ENCODE measurements at regions not wholly inside any gene's neighbourhood (a gene's known extent, or its start where the extent isn't known, plus 50 kb on each side); places are given as distances from the start of the nearest gene placed in this dataset.

DNA sequence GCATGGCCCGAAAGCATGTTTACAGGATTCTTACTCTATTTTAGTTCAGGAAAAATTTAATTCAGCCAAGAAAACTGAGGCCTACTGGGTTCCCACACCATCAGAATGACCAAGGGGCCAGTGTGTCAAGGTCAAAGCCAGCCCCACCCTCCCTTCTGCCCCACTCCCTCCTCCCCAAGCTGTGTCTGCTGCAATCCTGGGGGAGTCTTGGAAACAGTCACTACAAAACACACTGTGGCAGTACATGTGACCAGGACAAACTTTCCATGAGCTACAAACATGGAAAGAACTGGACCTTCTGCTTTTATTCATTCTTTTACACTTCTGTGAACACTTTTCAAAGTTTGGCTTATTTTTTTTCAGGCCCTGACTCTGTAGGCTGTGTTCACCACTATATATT, 1228.8 kb upstream of the TMEM132C start:
- H3K36me3 ChIP-seq (ENCODE audit: control insufficient read depth, insufficient read depth, low read length), result no peaks in the 10 kb centered on the region
- TF ChIP-seq, protein P1, sequence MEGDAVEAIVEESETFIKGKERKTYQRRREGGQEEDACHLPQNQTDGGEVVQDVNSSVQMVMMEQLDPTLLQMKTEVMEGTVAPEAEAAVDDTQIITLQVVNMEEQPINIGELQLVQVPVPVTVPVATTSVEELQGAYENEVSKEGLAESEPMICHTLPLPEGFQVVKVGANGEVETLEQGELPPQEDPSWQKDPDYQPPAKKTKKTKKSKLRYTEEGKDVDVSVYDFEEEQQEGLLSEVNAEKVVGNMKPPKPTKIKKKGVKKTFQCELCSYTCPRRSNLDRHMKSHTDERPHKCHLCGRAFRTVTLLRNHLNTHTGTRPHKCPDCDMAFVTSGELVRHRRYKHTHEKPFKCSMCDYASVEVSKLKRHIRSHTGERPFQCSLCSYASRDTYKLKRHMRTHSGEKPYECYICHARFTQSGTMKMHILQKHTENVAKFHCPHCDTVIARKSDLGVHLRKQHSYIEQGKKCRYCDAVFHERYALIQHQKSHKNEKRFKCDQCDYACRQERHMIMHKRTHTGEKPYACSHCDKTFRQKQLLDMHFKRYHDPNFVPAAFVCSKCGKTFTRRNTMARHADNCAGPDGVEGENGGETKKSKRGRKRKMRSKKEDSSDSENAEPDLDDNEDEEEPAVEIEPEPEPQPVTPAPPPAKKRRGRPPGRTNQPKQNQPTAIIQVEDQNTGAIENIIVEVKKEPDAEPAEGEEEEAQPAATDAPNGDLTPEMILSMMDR (IDR thresholded peaks at IDR 0.05; ENCODE audit: insufficient read depth, low read length, poor library complexity, severe bottlenecking), result no peak
- DNase-seq (ENCODE audit: extremely low read depth, insufficient read length), result no peak

DNA sequence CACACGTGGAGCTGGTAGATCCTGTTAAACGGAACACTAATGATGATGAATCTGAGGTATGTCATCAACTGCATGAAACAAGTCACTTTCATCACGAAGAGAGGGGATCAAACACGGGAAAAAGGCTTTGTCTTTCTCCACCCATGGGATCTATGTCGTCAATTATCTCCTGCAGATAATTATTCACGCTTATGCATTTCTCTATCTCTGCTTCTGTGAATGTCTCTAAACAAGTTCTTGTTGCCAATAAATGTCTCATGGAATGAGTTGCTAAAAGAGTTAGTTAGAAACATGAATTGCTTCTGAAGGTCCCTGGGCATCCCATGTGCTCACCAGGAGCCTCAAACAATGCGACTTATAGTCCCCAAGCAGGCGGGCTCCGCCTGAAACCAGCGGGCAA, 1228.2 kb upstream of the TMEM132C start:
- no peaks in the 10 kb centered on the region for H3K27me3 ChIP-seq (replicated peaks; ENCODE audit: control insufficient read depth, insufficient read depth, low read length)
- no peak for DNase-seq (ENCODE audit: extremely low read depth, insufficient read length)
- H3K4me3 ChIP-seq (replicated peaks; ENCODE audit: low read depth, low read length), result no peak overlapping the region

More for the DNA sequence above, 1228.8 kb upstream of the TMEM132C start:
- H3K4me3 ChIP-seq (replicated peaks; ENCODE audit: low read depth, low read length), result no peak overlapping the region
- H3K27me3 ChIP-seq (replicated peaks; ENCODE audit: control insufficient read depth, insufficient read depth, low read length), result no peaks in the 10 kb centered on the region

DNA sequence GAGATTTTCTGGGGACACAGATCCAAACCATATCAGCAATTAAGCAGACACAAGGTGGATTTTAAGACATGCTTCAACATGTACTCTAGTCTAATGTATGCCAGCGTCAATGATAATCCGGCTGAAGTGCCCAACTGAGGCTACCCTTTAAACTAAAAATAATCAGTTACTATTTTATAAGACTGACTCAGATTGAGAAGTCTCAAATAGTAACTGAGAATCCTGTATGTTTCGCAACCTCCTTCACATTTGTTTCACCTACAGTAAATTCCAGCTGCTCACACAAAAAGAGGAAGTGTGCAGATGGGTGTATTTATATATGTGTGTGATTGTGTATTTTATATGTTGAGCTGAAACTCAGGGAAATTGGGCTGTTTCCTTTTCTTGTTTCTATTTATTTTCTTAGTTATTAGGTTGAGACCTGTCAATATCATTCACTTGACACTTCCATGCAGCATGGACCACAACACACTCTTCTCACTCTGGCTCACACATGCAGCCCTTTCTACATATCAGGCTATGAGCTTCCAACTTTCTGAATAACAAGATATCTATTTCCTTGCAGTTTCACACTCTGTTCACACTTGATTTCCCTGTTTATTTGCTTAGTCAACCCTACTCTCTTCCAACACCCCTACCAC, 1224.9 kb upstream of the TMEM132C start:
- peak; percentile 60 for DNase-seq (ENCODE audit: extremely low read depth, insufficient read length)
- H3K27me3 ChIP-seq (replicated peaks; ENCODE audit: control insufficient read depth, insufficient read depth, low read length), result no peaks in the 10 kb centered on the region
- TF ChIP-seq, protein P1 (IDR thresholded peaks at IDR 0.05; ENCODE audit: insufficient read depth, low read length, poor library complexity, severe bottlenecking), result no peak
- H3K36me3 ChIP-seq (ENCODE audit: control insufficient read depth, insufficient read depth, low read length), result no peaks in the 10 kb centered on the region
- no peak overlapping the region for H3K4me3 ChIP-seq (replicated peaks; ENCODE audit: low read depth, low read length)

More for the DNA sequence above, 1228.2 kb upstream of the TMEM132C start:
- H3K36me3 ChIP-seq (ENCODE audit: control insufficient read depth, insufficient read depth, low read length), result no peaks in the 10 kb centered on the region
- TF ChIP-seq, protein P1 (IDR thresholded peaks at IDR 0.05; ENCODE audit: insufficient read depth, low read length, poor library complexity, severe bottlenecking), result no peak

DNA sequence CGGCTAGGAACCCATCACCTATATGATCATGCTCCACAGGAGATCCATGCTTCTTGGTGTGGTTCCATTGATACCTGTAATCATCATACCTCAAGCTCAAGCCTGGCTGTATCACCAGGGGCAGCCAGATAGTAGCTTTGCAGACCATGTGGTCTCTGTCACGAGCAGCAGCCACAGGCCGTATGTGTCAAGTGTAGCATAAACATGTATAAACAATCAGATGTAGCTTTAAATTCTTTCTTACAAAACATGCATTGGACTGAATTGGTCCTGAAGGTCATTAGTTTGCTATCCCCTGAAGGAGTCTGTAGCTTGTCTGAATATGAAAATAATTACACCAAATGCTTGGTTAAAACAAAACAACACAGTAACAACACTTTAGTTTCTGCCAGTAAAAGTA, 1223.2 kb upstream of the TMEM132C start:
- no peaks in the 10 kb centered on the region for H3K27me3 ChIP-seq (replicated peaks; ENCODE audit: control insufficient read depth, insufficient read depth, low read length)
- H3K36me3 ChIP-seq (ENCODE audit: control insufficient read depth, insufficient read depth, low read length), result no peaks in the 10 kb centered on the region
- DNase-seq (ENCODE audit: extremely low read depth, insufficient read length), result no peak
- TF ChIP-seq, protein P1 (IDR thresholded peaks at IDR 0.05; ENCODE audit: insufficient read depth, low read length, poor library complexity, severe bottlenecking), result no peak
- no peak overlapping the region for H3K4me3 ChIP-seq (replicated peaks; ENCODE audit: low read depth, low read length)

DNA sequence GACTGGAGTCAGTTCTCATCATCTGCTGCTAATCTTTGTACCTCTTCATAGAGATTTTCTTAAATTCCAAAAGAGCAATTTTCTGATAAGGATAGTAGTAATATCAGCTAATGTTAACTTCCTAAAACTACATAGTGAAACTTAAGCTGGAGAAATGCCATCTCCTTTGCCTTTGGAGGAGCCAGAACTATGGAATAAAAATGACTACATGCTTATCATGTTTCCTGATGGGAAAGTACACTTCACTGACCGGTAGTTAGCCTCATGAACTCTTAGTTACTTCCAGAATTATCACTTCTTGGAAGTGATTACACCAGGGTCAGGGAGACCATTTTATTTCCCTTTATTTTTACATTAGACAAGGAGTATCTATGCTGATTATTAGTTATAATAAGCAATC, 1222.1 kb upstream of the TMEM132C start:
- no peaks in the 10 kb centered on the region for H3K36me3 ChIP-seq (ENCODE audit: control insufficient read depth, insufficient read depth, low read length)
- H3K27me3 ChIP-seq (replicated peaks; ENCODE audit: control insufficient read depth, insufficient read depth, low read length), result no peaks in the 10 kb centered on the region
- TF ChIP-seq, protein P1 (IDR thresholded peaks at IDR 0.05; ENCODE audit: insufficient read depth, low read length, poor library complexity, severe bottlenecking), result no peak
- no peak for DNase-seq (ENCODE audit: extremely low read depth, insufficient read length)
- no peak overlapping the region for H3K4me3 ChIP-seq (replicated peaks; ENCODE audit: low read depth, low read length)

DNA sequence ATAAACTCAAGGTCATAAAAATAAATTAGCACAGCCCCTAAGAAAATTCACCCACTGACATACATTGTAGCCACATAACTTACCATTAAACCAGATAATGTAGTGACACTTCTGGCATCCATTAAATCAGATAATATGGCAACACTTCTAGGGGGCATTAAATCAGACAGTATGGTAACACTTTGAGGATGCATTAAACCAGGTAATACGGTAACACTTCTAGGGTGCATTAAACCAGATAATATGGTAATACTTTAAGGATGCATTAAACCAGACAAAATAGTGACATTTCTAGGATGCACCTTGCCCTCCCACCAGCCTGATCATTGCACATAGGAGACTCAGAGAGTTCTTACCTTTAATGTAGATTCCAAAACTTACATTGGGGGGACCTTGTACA, 1220.5 kb upstream of the TMEM132C start:
- TF ChIP-seq, protein P1 (IDR thresholded peaks at IDR 0.05; ENCODE audit: insufficient read depth, low read length, poor library complexity, severe bottlenecking), result no peak
- Histone ChIP-seq H3K27me3 (replicated peaks; ENCODE audit: control insufficient read depth, insufficient read depth, low read length) (no peaks in the 10 kb centered on the region), H3K36me3 (ENCODE audit: control insufficient read depth, insufficient read depth, low read length) (no peaks in the 10 kb centered on the region), H3K4me3 (replicated peaks; ENCODE audit: low read depth, low read length) (no peak overlapping the region)
- no peak for DNase-seq (ENCODE audit: extremely low read depth, insufficient read length)

Data from GM06990 (cell line).